H1 (cell line): ENCODE measurements at regions not wholly inside any gene's neighbourhood (a gene's known extent, or its start where the extent isn't known, plus 50 kb on each side); places are given as distances from the start of the nearest gene placed in this dataset.

Experiments used
- CTCF ChIA-PET: fragments of 300-600 bp; sonication (Branson Sonifier 250); formaldehyde crosslinking; loops from one replicate; lab custom pipeline; 2021; ENCODE audit not compliant: partially characterized antibody; lab: Charles Lee
- POLR2A ChIA-PET: fragments of 300-600 bp; sonication (Branson Sonifier 250); formaldehyde crosslinking; loops from one replicate; lab custom pipeline; 2021; ENCODE audit warnings: inconsistent platforms; ENCODE audit not compliant: partially characterized antibody; lab: Charles Lee
- DNase-seq, 2 experiments: peaks; one replicate each; pipeline versions ENCODE4 v3.0.0 to v3.0.0-alpha.2; 2010 to 2022; ENCODE audit warnings: low spot score in 2 of 2, low read depth in 1 of 2, mixed read lengths in 1 of 2
- FAIRE-seq: peaks from 2 replicates; lab custom pipeline; 2011; peaks lifted over from hg19 to GRCh38; lab: Jason Lieb, UNC
- H2AFZ ChIP-seq: 2 replicates; pipeline ENCODE4 v1.8.1; 2012; ENCODE audit warnings: low read length, inconsistent platforms
- H2AK5ac ChIP-seq: 2 replicates; pipeline ENCODE4 v1.6.1; 2013; ENCODE audit warnings: low read depth, low read length
- H2BK120ac ChIP-seq: replicated peaks from 2 replicates; pipeline ENCODE3; 2013; ENCODE audit warnings: low read depth, low read length, inconsistent platforms
- H2BK12ac ChIP-seq: 2 replicates; pipeline ENCODE4 v1.6.1; 2013; ENCODE audit warnings: low read depth, low read length
- H2BK15ac ChIP-seq: 2 replicates; pipeline ENCODE4 v1.6.1; 2013; ENCODE audit warnings: low read length
- H2BK20ac ChIP-seq: 2 replicates; pipeline ENCODE4 v1.6.1; 2013; ENCODE audit warnings: low read length
- H2BK5ac ChIP-seq: 2 replicates; pipeline ENCODE4 v1.6.1; 2013; ENCODE audit warnings: low read depth, low read length
- H3K14ac ChIP-seq: 2 replicates; pipeline ENCODE4 v1.6.1; 2013; ENCODE audit warnings: inconsistent platforms; ENCODE audit not compliant: insufficient read length
- H3K18ac ChIP-seq: 2 replicates; pipeline ENCODE4 v1.6.1; 2013; ENCODE audit warnings: low read length; ENCODE audit errors: extremely low read depth
- H3K23ac ChIP-seq: 2 replicates; pipeline ENCODE4 v1.6.1; 2013; ENCODE audit warnings: inconsistent platforms; ENCODE audit not compliant: insufficient read length
- H3K23me2 ChIP-seq: 2 replicates; pipeline ENCODE4 v1.6.1; 2013; ENCODE audit warnings: low read depth, low read length
- H3K27ac ChIP-seq: 2 replicates; pipeline ENCODE4 v1.6.1; 2011; ENCODE audit warnings: low read depth, low read length, inconsistent platforms
- H3K27me3 ChIP-seq, 4 experiments: replicated peaks in 1 of 4; 1 replicate in 1 of 4; 2 replicates in 3 of 4; pipeline versions ENCODE4 v1.6.1 to v1.8.1; 2011 to 2013; ENCODE audit warnings: low read length in 3 of 4, mild to moderate bottlenecking in 3 of 4, inconsistent platforms in 2 of 4, mixed read lengths in 2 of 4, moderate library complexity in 1 of 4; ENCODE audit not compliant: control insufficient read depth in 3 of 4, insufficient read depth in 3 of 4; ENCODE audit errors: extremely low read depth in 1 of 4
- H3K36me3 ChIP-seq, 4 experiments: 2 replicates each; pipeline versions ENCODE4 v1.6.1 to v1.8.1; 2011 to 2013; ENCODE audit warnings: mild to moderate bottlenecking in 4 of 4, low read length in 3 of 4, moderate library complexity in 2 of 4, control low read depth in 1 of 4, inconsistent platforms in 1 of 4; ENCODE audit not compliant: insufficient read depth in 4 of 4, control insufficient read depth in 2 of 4
- H3K4ac ChIP-seq: replicated peaks from 2 replicates; pipeline ENCODE3; 2013; ENCODE audit warnings: low read length, low read depth, mixed read lengths, inconsistent platforms; ENCODE audit not compliant: insufficient read length
- H3K4me1 ChIP-seq, 4 experiments: replicated peaks in 1 of 4; 1 replicate in 1 of 4; 2 replicates in 3 of 4; pipeline versions ENCODE4 v1.6.1 to v1.8.1; 2011 to 2013; ENCODE audit warnings: low read length in 3 of 4, inconsistent platforms in 2 of 4, mixed read lengths in 1 of 4; ENCODE audit not compliant: insufficient read depth in 4 of 4, control insufficient read depth in 3 of 4
- H3K4me2 ChIP-seq, 2 experiments: 2 replicates each; pipeline versions ENCODE4 v1.6.1 to v1.8.1; 2011 to 2013; ENCODE audit warnings: low read depth in 2 of 2, low read length in 2 of 2, control low read depth in 1 of 2, inconsistent platforms in 1 of 2, mild to moderate bottlenecking in 1 of 2; ENCODE audit not compliant: insufficient read depth in 1 of 2
- H3K4me3 ChIP-seq, 4 experiments: fragments of 200-600, 300-600 bp in 1 of 4; sonication (generic), shearing (Covaris generic), sonication (Bioruptor Twin) in 1 of 4; 2 replicates each; pipeline versions ENCODE4 v1.5.1 to v1.8.1; 2011 to 2016; ENCODE audit warnings: low read length in 4 of 4, low read depth in 3 of 4, control low read depth in 2 of 4, inconsistent platforms in 2 of 4, mild to moderate bottlenecking in 2 of 4, mixed read lengths in 1 of 4, moderate library complexity in 1 of 4; ENCODE audit not compliant: insufficient read depth in 2 of 4; ENCODE audit errors: extremely low read depth in 1 of 4
- H3K56ac ChIP-seq: replicated peaks from 2 replicates; pipeline ENCODE3; 2013; ENCODE audit warnings: low read depth, mild to moderate bottlenecking, mixed read lengths, low read length, inconsistent platforms; ENCODE audit not compliant: insufficient read length
- H3K79me1 ChIP-seq: 2 replicates; pipeline ENCODE4 v1.6.1; 2013; ENCODE audit warnings: low read depth, low read length, control low read depth
- H3K79me2 ChIP-seq, 2 experiments: 2 replicates each; pipeline versions ENCODE4 v1.6.1 to v1.8.1; 2012 to 2013; ENCODE audit warnings: low read length in 2 of 2, mild to moderate bottlenecking in 2 of 2, inconsistent platforms in 1 of 2; ENCODE audit not compliant: insufficient read depth in 2 of 2, control insufficient read depth in 1 of 2
- H3K9ac ChIP-seq, 4 experiments: replicated peaks in 1 of 4; 1 replicate in 1 of 4; 2 replicates in 3 of 4; pipeline versions ENCODE4 v1.6.1 to v1.8.1; 2011 to 2013; ENCODE audit warnings: low read depth in 3 of 4, low read length in 3 of 4, control low read depth in 2 of 4, mild to moderate bottlenecking in 2 of 4, moderate library complexity in 2 of 4, inconsistent platforms in 1 of 4; ENCODE audit errors: extremely low read depth in 1 of 4
- H3K9me3 ChIP-seq, 2 experiments: 2 replicates each; pipeline versions ENCODE4 v1.6.1 to v1.8.1; 2012 to 2013; ENCODE audit warnings: mild to moderate bottlenecking in 2 of 2, moderate library complexity in 2 of 2, control low read depth in 1 of 2, inconsistent platforms in 1 of 2, low read depth in 1 of 2, low read length in 1 of 2, mixed read lengths in 1 of 2; ENCODE audit not compliant: insufficient read depth in 2 of 2
- H4K20me1 ChIP-seq, 2 experiments: replicated peaks in 1 of 2; 2 replicates each; pipeline versions ENCODE3 to v1.8.1; 2011 to 2013; ENCODE audit warnings: inconsistent platforms in 2 of 2, low read length in 2 of 2, mild to moderate bottlenecking in 1 of 2; ENCODE audit not compliant: insufficient read depth in 2 of 2, control insufficient read depth in 1 of 2
- H4K5ac ChIP-seq: 2 replicates; pipeline ENCODE4 v1.6.1; 2013; ENCODE audit warnings: low read length, low read depth, mixed read lengths, inconsistent platforms; ENCODE audit not compliant: insufficient read length
- H4K8ac ChIP-seq: 2 replicates; pipeline ENCODE4 v1.8.0; 2013; ENCODE audit warnings: mild to moderate bottlenecking, moderate library complexity, low read length, inconsistent platforms; ENCODE audit not compliant: insufficient read depth; ENCODE audit errors: extremely low read depth
- H4K91ac ChIP-seq: replicated peaks from 2 replicates; pipeline ENCODE3; 2013; ENCODE audit warnings: low read length, mixed read lengths, inconsistent platforms; ENCODE audit not compliant: insufficient read length
- ASH2L ChIP-seq: fragments of 200-600, 300-600 bp; sonication (generic); IDR thresholded peaks from one replicate; pipeline ENCODE4 v1.7.1; 2017; ENCODE audit warnings: low read length
- BRCA1 ChIP-seq: IDR thresholded peaks from 2 replicates; pipeline ENCODE4 v1.6.1; 2012; ENCODE audit warnings: low read depth, low read length, improper control_type of control experiment
- CHD1 ChIP-seq: IDR thresholded peaks from 2 replicates; pipeline ENCODE4 v1.6.1; 2012; ENCODE audit warnings: low read depth, low read length, improper control_type of control experiment
- CHD2 ChIP-seq: IDR thresholded peaks from 2 replicates; pipeline ENCODE4 v1.6.1; 2012; ENCODE audit warnings: low read length, improper control_type of control experiment
- CREB1 ChIP-seq: IDR thresholded peaks from 2 replicates; pipeline ENCODE4 v1.6.1; 2012; ENCODE audit warnings: inconsistent platforms
- CTCF ChIP-seq, 3 experiments: IDR thresholded peaks; 1 replicate in 2 of 3; 2 replicates in 1 of 3; pipeline versions ENCODE4 v1.5.1 to v1.6.1; 2011; ENCODE audit warnings: low read length in 3 of 3, mild to moderate bottlenecking in 3 of 3, inconsistent platforms in 2 of 3, low read depth in 1 of 3, moderate library complexity in 1 of 3; ENCODE audit not compliant: insufficient read depth in 1 of 3; ENCODE audit errors: control extremely low read depth in 1 of 3
- EZH2 ChIP-seq: fragments of 200-600 bp; sonication (generic); IDR thresholded peaks from 2 replicates; pipeline ENCODE4 v1.7.1; 2012; ENCODE audit warnings: low read depth, mild to moderate bottlenecking, moderate library complexity, low read length, inconsistent platforms; ENCODE audit not compliant: severe bottlenecking
- NRF1 ChIP-seq: IDR thresholded peaks from 2 replicates; pipeline ENCODE4 v1.6.1; 2011; ENCODE audit warnings: mild to moderate bottlenecking, low read depth, low read length, improper control_type of control experiment
- RAD21 ChIP-seq, 2 experiments: IDR thresholded peaks in 1 of 2; conservative IDR thresholded peaks in 1 of 2; 2 replicates each; pipeline ENCODE4 v1.6.1; 2011; ENCODE audit warnings: low read depth in 2 of 2, low read length in 2 of 2, improper control_type of control experiment in 1 of 2, inconsistent platforms in 1 of 2, mild to moderate bottlenecking in 1 of 2, moderate library complexity in 1 of 2
- SP1 ChIP-seq: IDR thresholded peaks from 2 replicates; pipeline ENCODE4 v1.6.1; 2011; ENCODE audit warnings: low read depth, low read length
- TAF1 ChIP-seq: IDR thresholded peaks from 2 replicates; pipeline ENCODE4 v1.6.1; 2011; ENCODE audit warnings: mild to moderate bottlenecking, low read depth, low read length
- WGBS, 2 experiments: shearing (Covaris generic) in 1 of 2; methylation state at CpG; one replicate each; pipeline versions ENCODE4 v1.1.6 to v1.1.7; 2013 to 2015; ENCODE audit warnings: low lambda C conversion rate in 2 of 2, mixed read lengths in 2 of 2, inconsistent platforms in 1 of 2, low coverage in 1 of 2, missing lambda C conversion rate in 1 of 2; ENCODE audit not compliant: insufficient replicate concordance in 2 of 2, insufficient coverage in 1 of 2, insufficient read length in 1 of 2; ENCODE audit errors: extremely low coverage in 1 of 2, missing lambda C conversion rate in 1 of 2; 5-methylcytosine and 5-hydroxymethylcytosine counted together
- TF ChIP-seq, protein P1 (sequence below): IDR thresholded peaks from 2 replicates; pipeline ENCODE4 v1.6.1; 2011; ENCODE audit warnings: low read length, improper control_type of control experiment

DNA sequence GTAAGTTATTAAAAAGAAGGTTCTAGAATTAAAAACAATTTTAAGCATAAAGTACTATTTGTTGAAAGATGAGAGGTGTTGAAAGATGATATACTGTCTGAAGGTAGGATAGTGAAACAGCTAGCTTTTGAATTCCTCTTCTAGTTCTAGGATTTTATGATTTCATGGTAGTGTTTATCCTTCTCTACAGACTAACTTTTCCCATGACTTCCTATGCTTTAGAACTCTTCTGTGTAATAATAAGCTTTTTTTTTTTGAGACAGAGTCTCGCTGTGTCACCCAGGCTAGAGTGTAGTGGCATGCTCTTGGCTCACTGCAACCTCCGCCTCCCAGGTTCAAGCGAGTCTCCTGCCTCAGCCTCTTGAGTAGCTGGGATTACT, 96.0 kb upstream of the NUDT6 start:
- Histone ChIP-seq H2AFZ (no peak overlapping the region), H2BK20ac (no peak overlapping the region), H4K8ac (no peak overlapping the region), H3K4me2 (no peak overlapping the region), H2BK5ac (no peak overlapping the region), H4K20me1 (no peaks in the 10 kb centered on the region), H2BK120ac (no peak overlapping the region), H3K9me3 (peaks cover 0 to 4% of the 10 kb centered on the region in 2 experiments; a peak in 2 of 4 replicates), H3K36me3 (peaks cover 0 to 10% (median 0%) of the 10 kb centered on the region in 4 experiments; a peak in 1 of 8 replicates), H3K4me3 (no peak overlapping the region), H3K23me2 (no peaks in the 10 kb centered on the region), H3K56ac (no peak overlapping the region), H3K79me1 (no peaks in the 10 kb centered on the region), H3K9ac (no peak overlapping the region), H3K23ac (no peak overlapping the region), H3K14ac (no peak overlapping the region), H4K91ac (no peak overlapping the region), H2AK5ac (no peak overlapping the region), H3K18ac (no peak overlapping the region), H4K5ac (no peak overlapping the region), H3K79me2 (no peaks in the 10 kb centered on the region), H2BK12ac (no peak overlapping the region), H2BK15ac (no peak overlapping the region), H3K27ac (no peak overlapping the region), H3K27me3 (no peaks in the 10 kb centered on the region), H3K4me1 (no peaks in the 10 kb centered on the region), H3K4ac (no peak overlapping the region)
- no peak for DNase-seq
- WGBS, 2 experiments, result 63% methylated on average over 3 of the region's 3 CpGs; no CpG with 5 or more reads in 1 of the 2 experiments
- ChIA-PET CTCF (no interaction called here), POLR2A (interaction anchor here (0.7 kb wide), 1 partner anchor 76 kb away, joined by 3 read pairs; no protein-coding TSS in a partner anchor)
- no peak for FAIRE-seq
- no peak for TF ChIP-seq RAD21 (IDR thresholded peaks at IDR 0.05 in 1 of 2, conservative IDR thresholded peaks at IDR 0.05 in 1 of 2; ENCODE audit: low read depth in 2 of 2, low read length in 2 of 2)
- TF ChIP-seq, protein P1, sequence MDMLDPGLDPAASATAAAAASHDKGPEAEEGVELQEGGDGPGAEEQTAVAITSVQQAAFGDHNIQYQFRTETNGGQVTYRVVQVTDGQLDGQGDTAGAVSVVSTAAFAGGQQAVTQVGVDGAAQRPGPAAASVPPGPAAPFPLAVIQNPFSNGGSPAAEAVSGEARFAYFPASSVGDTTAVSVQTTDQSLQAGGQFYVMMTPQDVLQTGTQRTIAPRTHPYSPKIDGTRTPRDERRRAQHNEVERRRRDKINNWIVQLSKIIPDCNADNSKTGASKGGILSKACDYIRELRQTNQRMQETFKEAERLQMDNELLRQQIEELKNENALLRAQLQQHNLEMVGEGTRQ, result no peak
- TF ChIP-seq CHD1, result no peak
- TF ChIP-seq CTCF (IDR thresholded peaks at IDR 0.05; ENCODE audit: control extremely low read depth in 1 of 3, insufficient read depth in 1 of 3, low read depth in 1 of 3, low read length in 3 of 3), result no peak
- no peak for TF ChIP-seq ASH2L
- TF ChIP-seq NRF1, result no peak
- no peak for TF ChIP-seq SP1
- TF ChIP-seq CHD2, result no peak
- TF ChIP-seq BRCA1, result no peak
- no peak for TF ChIP-seq TAF1
- TF ChIP-seq EZH2, result no peak
- TF ChIP-seq CREB1, result no peak
